ENCODE measurements at regions not wholly inside any gene's neighbourhood (a gene's known extent, or its start where the extent isn't known, plus 50 kb on each side); places are given as distances from the start of the nearest gene placed in this dataset.

DNA sequence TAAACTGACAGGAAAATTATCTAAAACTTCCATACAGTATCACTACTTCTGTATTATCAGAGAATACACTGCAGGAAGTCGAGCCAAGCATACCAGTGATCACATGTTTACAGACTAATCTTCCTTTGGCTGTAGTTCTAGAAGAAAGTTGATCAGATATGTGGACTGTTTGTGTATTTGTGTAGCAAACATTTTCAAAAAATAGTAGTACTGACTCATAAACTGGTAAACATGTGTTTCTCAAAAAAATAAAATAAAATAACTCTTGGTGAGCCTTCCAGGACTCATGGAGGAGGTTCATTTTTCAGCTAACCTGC is 148.9 kb upstream of the SLC39A10 start:
- no CpG with 5 or more reads among the region's 1 CpG for WGBS (ENCODE audit: insufficient coverage)
- H2AFZ ChIP-seq (ENCODE audit: insufficient read depth, low read depth, low read length, poor library complexity, severe bottlenecking) = no peak overlapping the region
- H3K9me3 ChIP-seq (ENCODE audit: control extremely low read depth in 1 of 3, control insufficient read depth in 2 of 3, insufficient read depth in 1 of 3, low read length in 2 of 3) = no peaks in the 10 kb centered on the region
- no peak overlapping the region for H3K9ac ChIP-seq (ENCODE audit: low read length)
- no peaks in the 10 kb centered on the region for H3K27me3 ChIP-seq (replicated peaks in 1 of 4; ENCODE audit: control extremely low read depth in 1 of 4, control insufficient read depth in 3 of 4, insufficient read depth in 4 of 4, low read length in 3 of 4)
- no peaks in the 10 kb centered on the region for H3K27me3 Mint-ChIP-seq
- H3K4me1 Mint-ChIP-seq = peaks cover 5% of the 10 kb centered on the region
- ATAC-seq (ENCODE audit: low read depth) (no peak), DNase-seq (no peak)
- H3K4me1 ChIP-seq (ENCODE audit: control insufficient read depth in 2 of 2, insufficient read depth in 2 of 2, low read length in 2 of 2) = peaks cover under 1 to 2% of the 10 kb centered on the region in 2 donors
- CTCF ChIA-PET = interaction anchor here (0.6 to 3.4 kb wide), 5 partner anchors 10 to 1865 kb away, joined by 4 to 17 read pairs (median 5); no protein-coding TSS in a partner anchor
- no peak for TF ChIP-seq EZH2 (IDR thresholded peaks at IDR 0.05; ENCODE audit: borderline replicate concordance, insufficient read depth, low read depth, low read length, poor library complexity, severe bottlenecking)
- TF ChIP-seq, protein P1, sequence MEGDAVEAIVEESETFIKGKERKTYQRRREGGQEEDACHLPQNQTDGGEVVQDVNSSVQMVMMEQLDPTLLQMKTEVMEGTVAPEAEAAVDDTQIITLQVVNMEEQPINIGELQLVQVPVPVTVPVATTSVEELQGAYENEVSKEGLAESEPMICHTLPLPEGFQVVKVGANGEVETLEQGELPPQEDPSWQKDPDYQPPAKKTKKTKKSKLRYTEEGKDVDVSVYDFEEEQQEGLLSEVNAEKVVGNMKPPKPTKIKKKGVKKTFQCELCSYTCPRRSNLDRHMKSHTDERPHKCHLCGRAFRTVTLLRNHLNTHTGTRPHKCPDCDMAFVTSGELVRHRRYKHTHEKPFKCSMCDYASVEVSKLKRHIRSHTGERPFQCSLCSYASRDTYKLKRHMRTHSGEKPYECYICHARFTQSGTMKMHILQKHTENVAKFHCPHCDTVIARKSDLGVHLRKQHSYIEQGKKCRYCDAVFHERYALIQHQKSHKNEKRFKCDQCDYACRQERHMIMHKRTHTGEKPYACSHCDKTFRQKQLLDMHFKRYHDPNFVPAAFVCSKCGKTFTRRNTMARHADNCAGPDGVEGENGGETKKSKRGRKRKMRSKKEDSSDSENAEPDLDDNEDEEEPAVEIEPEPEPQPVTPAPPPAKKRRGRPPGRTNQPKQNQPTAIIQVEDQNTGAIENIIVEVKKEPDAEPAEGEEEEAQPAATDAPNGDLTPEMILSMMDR (IDR thresholded peaks at IDR 0.05) = no peak
- intact Hi-C loops (cut with micrococcal nuclease) = no loop called here
- no peak overlapping the region for H3K4me3 Mint-ChIP-seq
- POLR2A ChIA-PET = no interaction called here
- H4K20me1 ChIP-seq (ENCODE audit: control insufficient read depth, insufficient read depth, low read length, poor library complexity, severe bottlenecking) = no peaks in the 10 kb centered on the region
- H3K79me2 ChIP-seq (ENCODE audit: control insufficient read depth, insufficient read depth, low read length) = no peaks in the 10 kb centered on the region
- no peaks in the 10 kb centered on the region for H3K36me3 ChIP-seq (replicated peaks in 1 of 2; ENCODE audit: control extremely low read depth in 1 of 2, control insufficient read depth in 1 of 2, extremely low read depth in 1 of 2, insufficient read depth in 2 of 2, low read length in 1 of 2)
- H3K4me2 ChIP-seq (replicated peaks; ENCODE audit: low read depth, low read length, poor library complexity, severe bottlenecking) = no peak overlapping the region
- H3K27ac ChIP-seq (ENCODE audit: low read length in 2 of 2) = no peak overlapping the region
- no peaks in the 10 kb centered on the region for H3K9me3 Mint-ChIP-seq (ENCODE audit: insufficient read depth)
- no peak overlapping the region for H3K27ac Mint-ChIP-seq
- no peak overlapping the region for H3K4me3 ChIP-seq (ENCODE audit: control extremely low read depth in 1 of 5, extremely low read depth in 1 of 5, insufficient read depth in 1 of 5, low read depth in 2 of 5, low read length in 4 of 5)

DNA sequence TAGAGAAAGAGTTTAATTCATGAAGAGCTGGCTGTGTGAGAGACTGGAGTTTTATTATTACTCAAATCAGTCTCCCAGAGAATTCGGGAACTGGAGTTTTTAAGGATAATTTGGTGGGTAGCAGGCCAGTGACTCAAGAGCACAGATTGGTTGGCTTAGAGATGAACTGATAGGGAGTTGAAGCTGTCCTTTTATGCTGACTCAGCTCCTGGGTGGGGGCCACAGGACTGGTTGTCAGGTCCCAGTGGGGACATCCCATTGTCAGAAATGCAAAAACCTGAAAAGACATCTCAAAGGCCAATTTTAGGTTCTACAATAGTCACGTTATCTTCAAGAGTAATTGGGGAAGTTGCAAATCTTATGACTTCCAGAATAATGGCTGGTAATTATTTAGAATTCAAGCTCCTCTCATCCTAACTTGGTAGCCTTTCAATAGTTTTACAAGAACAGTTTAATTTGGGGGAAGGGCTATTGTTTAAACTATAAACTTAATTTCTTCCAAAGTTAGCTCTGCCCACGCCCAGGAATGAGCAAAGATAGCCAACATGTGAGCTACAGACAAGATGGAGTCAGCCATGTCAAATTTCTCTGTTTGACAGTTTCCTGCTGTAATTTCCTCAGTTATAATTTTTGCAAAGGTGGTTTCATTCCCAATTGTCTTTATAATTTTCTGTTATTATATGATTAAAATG is 149.4 kb upstream of the SLC39A10 start:
- H3K9me3 ChIP-seq (ENCODE audit: control extremely low read depth in 1 of 3, control insufficient read depth in 2 of 3, insufficient read depth in 1 of 3, low read length in 2 of 3) = no peaks in the 10 kb centered on the region
- Mint-ChIP-seq H3K27me3 (no peaks in the 10 kb centered on the region), H3K27ac (no peak overlapping the region), H3K4me1 (peaks cover 2% of the 10 kb centered on the region), H3K9me3 (ENCODE audit: insufficient read depth) (no peaks in the 10 kb centered on the region), H3K4me3 (no peak overlapping the region)
- H3K9ac ChIP-seq (ENCODE audit: low read length) = no peak overlapping the region
- no peaks in the 10 kb centered on the region for H4K20me1 ChIP-seq (ENCODE audit: control insufficient read depth, insufficient read depth, low read length, poor library complexity, severe bottlenecking)
- CTCF ChIA-PET = interaction anchor here (1.3 to 3.4 kb wide), 4 partner anchors 9 to 153 kb away, joined by 5 to 17 read pairs (median 6); no protein-coding TSS in a partner anchor
- POLR2A ChIA-PET = interaction anchor here (0.7 kb wide), 1 partner anchor 150 kb away, joined by 3 read pairs; the partner anchor contains the start of gene SLC39A10
- 100% methylated on average over 1 of the region's 3 CpGs for WGBS (ENCODE audit: insufficient coverage)
- H3K27ac ChIP-seq (ENCODE audit: low read length in 2 of 2) = no peak overlapping the region
- H3K4me2 ChIP-seq (replicated peaks; ENCODE audit: low read depth, low read length, poor library complexity, severe bottlenecking) = no peak overlapping the region
- no peaks in the 10 kb centered on the region for H3K4me1 ChIP-seq (ENCODE audit: control insufficient read depth in 2 of 2, insufficient read depth in 2 of 2, low read length in 2 of 2)
- H3K4me3 ChIP-seq (ENCODE audit: control extremely low read depth in 1 of 5, extremely low read depth in 1 of 5, insufficient read depth in 1 of 5, low read depth in 2 of 5, low read length in 4 of 5) = no peak overlapping the region
- no peaks in the 10 kb centered on the region for H3K79me2 ChIP-seq (ENCODE audit: control insufficient read depth, insufficient read depth, low read length)
- H3K36me3 ChIP-seq (replicated peaks in 1 of 2; ENCODE audit: control extremely low read depth in 1 of 2, control insufficient read depth in 1 of 2, extremely low read depth in 1 of 2, insufficient read depth in 2 of 2, low read length in 1 of 2) = no peaks in the 10 kb centered on the region
- TF ChIP-seq, protein P1 (IDR thresholded peaks at IDR 0.05) = no peak
- TF ChIP-seq EZH2 (IDR thresholded peaks at IDR 0.05; ENCODE audit: borderline replicate concordance, insufficient read depth, low read depth, low read length, poor library complexity, severe bottlenecking) = no peak
- H2AFZ ChIP-seq (ENCODE audit: insufficient read depth, low read depth, low read length, poor library complexity, severe bottlenecking) = no peak overlapping the region
- ATAC-seq (ENCODE audit: low read depth) (no peak), DNase-seq (no peak)
- intact Hi-C loops (cut with micrococcal nuclease) = no loop called here
- H3K27me3 ChIP-seq (replicated peaks in 1 of 4; ENCODE audit: control extremely low read depth in 1 of 4, control insufficient read depth in 3 of 4, insufficient read depth in 4 of 4, low read length in 3 of 4) = no peaks in the 10 kb centered on the region

Data from B cell (primary cell).